ENCODE measurements at regions not wholly inside any gene's neighbourhood (a gene's known extent, or its start where the extent isn't known, plus 50 kb on each side); places are given as distances from the start of the nearest gene placed in this dataset.

DNA sequence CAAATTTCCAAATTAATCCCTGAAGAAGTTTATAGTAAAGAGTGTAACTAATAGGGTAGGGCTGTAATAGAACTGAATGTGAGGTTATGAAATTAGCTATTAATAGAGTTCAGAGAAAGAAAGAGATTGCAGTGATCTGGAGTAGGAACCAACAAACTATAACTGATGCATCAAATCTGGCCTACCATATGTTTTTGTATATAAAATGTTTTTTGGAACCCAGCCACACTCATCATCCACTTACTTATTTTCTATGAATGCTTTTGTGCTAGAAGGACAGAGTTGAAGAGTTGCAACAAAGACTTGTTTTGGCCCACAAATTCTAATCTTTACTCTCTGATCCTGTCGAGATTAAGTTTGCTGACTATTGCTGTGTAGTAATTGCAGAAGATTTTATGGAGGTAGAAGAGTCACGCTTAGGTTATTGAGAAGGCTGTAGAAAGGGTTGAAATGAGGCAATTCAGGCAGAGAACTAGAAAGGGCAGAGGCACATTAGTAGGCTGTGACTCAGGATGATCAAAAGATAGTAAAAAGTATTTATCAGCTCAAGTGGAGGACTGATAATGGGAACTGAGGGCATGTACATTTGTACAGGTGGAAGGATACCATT lies 298.7 kb upstream of the EMCN start:
- TF ChIP-seq, protein P1, sequence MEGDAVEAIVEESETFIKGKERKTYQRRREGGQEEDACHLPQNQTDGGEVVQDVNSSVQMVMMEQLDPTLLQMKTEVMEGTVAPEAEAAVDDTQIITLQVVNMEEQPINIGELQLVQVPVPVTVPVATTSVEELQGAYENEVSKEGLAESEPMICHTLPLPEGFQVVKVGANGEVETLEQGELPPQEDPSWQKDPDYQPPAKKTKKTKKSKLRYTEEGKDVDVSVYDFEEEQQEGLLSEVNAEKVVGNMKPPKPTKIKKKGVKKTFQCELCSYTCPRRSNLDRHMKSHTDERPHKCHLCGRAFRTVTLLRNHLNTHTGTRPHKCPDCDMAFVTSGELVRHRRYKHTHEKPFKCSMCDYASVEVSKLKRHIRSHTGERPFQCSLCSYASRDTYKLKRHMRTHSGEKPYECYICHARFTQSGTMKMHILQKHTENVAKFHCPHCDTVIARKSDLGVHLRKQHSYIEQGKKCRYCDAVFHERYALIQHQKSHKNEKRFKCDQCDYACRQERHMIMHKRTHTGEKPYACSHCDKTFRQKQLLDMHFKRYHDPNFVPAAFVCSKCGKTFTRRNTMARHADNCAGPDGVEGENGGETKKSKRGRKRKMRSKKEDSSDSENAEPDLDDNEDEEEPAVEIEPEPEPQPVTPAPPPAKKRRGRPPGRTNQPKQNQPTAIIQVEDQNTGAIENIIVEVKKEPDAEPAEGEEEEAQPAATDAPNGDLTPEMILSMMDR (IDR thresholded peaks at IDR 0.05; ENCODE audit: control insufficient read depth, extremely low read depth, insufficient read depth), result no peak
- no peak for DNase-seq (ENCODE audit: low read depth)
- no peak overlapping the region for H3K4me3 ChIP-seq (ENCODE audit: low read depth, low read length)

DNA sequence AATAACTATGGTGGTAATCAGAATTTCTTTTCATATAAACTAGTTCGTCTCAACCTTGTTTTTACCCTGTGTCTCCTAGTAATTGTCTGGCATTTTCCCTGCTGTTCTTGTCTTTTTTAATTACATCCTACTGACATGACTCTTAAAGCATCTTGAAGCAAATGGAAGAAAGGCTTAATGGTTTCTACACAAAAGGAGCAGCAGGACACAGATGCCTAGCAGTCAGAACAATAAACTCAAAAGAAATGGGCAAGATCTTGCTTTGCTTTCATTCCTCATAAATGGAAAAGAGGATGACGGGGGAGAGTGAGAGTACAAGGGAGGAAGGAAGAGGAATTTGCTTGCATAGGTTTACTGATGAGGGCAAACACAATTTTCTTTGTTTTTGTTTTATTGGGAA lies 293.2 kb upstream of the EMCN start:
- DNase-seq (ENCODE audit: low read depth), result no peak
- TF ChIP-seq, protein P1 (IDR thresholded peaks at IDR 0.05; ENCODE audit: control insufficient read depth, extremely low read depth, insufficient read depth), result no peak
- H3K4me3 ChIP-seq (ENCODE audit: low read depth, low read length), result no peak overlapping the region

DNA sequence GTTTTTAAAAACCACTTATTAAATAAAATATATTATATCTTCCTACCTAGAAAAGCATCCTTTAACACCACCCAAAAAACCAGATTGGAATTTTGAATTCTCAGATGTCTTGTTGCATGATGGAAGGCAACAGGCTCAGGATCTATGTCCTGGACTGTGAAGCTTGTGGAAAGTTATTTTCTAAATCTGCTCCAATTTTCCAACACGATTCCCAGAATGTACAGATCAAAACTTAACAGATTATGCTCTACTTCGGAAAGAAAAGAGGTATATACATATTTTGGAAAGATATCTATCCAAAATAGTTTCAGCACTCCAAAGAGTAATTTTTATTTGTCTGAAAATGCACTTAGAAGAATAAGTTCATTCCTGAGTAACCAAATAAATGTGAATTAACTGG lies 291.7 kb upstream of the EMCN start:
- H3K4me3 ChIP-seq (ENCODE audit: low read depth, low read length), result no peak overlapping the region
- TF ChIP-seq, protein P1 (IDR thresholded peaks at IDR 0.05; ENCODE audit: control insufficient read depth, extremely low read depth, insufficient read depth), result no peak
- no peak for DNase-seq (ENCODE audit: low read depth)

DNA sequence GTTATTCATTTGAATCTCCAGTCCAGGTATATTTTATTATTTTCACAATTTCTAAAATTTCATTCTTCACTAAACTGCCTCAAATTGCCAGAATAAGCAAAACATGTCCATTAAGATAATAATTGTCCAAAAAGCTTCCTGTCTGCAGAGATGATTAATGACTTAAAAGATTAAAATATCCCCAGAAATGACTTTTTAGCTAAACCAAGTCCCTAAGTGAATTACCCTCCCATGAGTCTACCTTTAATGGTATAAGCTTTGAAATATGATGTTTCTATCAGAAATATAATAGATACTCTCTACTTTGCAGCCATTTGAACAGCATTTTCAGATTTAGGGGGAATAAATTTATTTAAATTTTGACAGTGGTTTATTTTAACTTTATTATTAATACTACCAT lies 289.2 kb upstream of the EMCN start:
- TF ChIP-seq, protein P1 (IDR thresholded peaks at IDR 0.05; ENCODE audit: control insufficient read depth, extremely low read depth, insufficient read depth), result no peak
- H3K4me3 ChIP-seq (ENCODE audit: low read depth, low read length), result no peak overlapping the region
- no peak for DNase-seq (ENCODE audit: low read depth)

DNA sequence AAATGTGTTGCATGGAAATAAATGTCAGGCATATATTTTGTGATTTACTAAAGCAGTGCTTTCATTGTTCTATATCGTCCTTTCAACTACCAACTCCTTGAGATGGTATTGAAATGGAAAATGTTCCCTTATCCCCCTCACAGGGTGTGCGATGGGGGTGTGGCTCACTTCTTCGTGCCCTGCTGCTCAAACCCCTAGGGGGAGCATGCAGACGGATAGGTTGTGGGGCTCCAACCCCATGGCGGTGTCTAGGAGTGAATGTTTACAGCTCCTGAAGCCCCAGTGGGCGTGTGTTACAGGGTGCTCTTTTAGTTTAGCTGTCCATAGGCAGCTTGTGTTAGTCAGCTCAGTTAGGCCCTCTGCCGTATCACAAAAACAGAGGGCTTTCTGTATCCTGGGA lies 287.7 kb upstream of the EMCN start:
- no peak overlapping the region for H3K4me3 ChIP-seq (ENCODE audit: low read depth, low read length)
- DNase-seq (ENCODE audit: low read depth), result no peak
- TF ChIP-seq, protein P1 (IDR thresholded peaks at IDR 0.05; ENCODE audit: control insufficient read depth, extremely low read depth, insufficient read depth), result no peak

DNA sequence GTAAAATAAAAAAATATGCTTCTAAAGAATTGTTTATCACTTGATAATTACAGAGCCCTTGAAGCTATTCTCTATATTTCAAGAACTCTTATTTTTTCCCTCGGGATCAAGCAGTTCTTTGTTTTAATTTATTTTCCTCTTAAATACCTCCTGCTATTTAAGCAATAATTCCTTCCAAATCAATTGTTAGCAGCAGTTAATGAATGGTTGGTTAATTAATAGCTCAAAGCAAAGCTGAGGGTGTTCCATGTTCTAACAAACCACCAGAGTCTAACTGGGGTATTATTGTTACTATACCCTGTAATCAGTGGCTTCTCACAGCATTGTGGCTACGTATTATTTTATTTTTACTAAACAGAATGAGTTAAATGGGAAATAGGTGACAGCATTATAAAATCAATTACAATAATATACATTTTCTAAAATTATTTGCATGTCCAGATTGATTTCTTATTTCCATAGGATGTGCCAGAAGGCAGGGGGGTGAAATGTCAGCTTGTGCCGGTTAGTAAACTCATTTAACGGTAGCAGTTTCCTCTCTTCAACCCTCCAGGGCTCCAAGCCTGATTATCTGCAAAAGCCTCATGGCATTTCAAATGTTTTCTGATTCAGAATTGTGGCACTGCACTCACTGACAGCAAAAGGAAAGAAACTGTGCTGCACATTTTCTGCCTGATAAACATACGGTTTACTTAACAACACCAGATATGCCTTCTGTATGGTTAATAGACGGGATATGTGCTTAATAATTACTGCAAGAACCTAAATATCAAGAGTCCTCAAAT lies 286.9 kb upstream of the EMCN start:
- TF ChIP-seq, protein P1 (IDR thresholded peaks at IDR 0.05; ENCODE audit: control insufficient read depth, extremely low read depth, insufficient read depth), result no peak
- no peak for DNase-seq (ENCODE audit: low read depth)
- no peak overlapping the region for H3K4me3 ChIP-seq (ENCODE audit: low read depth, low read length)

All from LNCaP clone FGC (cell line).